MV-4-11 (cell line): ENCODE measurements at regions not wholly inside any gene's neighbourhood (a gene's known extent, or its start where the extent isn't known, plus 50 kb on each side); places are given as distances from the start of the nearest gene placed in this dataset.

ENCODE experiments used
- DNase-seq: peaks from one replicate; lab custom pipeline; 2025; lab: John Stamatoyannopoulos, UW

DNA sequence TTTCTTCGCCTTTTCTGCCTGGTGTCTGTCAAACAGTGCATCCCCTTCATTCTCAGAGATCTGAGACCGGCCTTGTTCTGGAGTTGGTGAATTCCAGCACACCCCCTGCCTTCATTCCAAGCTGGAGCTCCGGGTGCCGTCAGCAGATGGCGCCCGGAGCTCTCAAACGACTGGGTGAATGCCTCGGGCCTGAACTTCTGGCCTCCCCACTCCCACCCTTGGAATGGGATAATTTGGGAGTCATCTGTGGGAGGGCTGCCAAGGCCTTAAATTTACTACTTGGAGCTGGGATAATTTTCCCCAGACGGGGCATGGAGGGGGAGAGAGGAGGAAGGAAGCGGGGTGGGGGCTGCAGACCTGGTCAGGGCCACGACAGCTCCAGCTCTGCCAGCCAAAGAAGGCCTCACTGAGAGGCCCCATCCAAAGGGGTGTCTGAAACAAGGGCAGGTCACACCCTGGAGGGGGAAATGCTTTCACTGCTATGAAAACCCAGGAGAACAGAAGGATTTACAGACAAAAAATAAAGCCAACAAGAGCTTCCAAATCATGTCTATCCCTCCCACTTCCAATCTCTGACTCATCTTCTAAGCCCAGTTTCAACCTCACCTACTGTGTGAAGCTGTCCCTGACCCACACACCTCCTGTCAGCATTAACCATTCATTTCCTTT lies 187.9 kb downstream of the OPA1 start:
- DNase-seq = peak; percentile 3

DNA sequence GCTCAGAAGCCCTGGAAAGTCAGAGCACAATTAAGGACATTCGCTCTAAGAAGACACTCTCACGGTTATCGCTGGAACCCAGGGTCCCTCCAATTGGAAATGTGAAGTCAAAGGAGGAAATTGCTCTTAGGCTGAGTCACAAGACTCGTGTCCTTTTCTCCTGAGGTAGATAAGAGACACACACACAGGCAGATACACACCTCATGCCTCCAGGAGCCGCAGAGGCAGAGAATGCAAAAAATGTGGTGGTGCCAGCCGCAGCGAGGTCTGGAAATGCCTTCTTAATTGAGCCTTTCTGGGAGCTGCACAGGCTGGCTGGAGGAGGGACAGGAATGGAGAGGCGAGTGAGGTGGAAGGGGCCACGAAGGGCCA lies 189.3 kb downstream of the OPA1 start:
- DNase-seq = no peak

DNA sequence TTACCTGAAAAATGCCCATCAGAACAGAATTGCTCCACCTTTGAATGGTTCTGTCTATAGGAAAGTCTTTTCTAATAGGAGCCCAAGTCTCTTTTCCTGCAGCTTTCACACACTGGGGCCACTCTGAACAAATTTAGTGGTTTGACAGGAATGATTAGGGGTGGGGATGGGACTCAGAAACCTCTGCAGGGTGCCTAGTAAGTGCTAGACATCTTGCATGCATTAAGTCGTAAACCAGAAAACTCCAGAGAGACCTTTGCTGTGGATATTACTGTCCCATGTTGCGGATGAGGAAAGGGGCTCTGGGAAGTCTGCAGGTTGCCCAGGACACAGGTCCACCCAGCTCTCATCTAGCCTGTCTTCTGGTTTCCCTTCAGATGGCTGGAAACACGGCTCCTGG lies 189.7 kb downstream of the OPA1 start:
- DNase-seq = no peak

DNA sequence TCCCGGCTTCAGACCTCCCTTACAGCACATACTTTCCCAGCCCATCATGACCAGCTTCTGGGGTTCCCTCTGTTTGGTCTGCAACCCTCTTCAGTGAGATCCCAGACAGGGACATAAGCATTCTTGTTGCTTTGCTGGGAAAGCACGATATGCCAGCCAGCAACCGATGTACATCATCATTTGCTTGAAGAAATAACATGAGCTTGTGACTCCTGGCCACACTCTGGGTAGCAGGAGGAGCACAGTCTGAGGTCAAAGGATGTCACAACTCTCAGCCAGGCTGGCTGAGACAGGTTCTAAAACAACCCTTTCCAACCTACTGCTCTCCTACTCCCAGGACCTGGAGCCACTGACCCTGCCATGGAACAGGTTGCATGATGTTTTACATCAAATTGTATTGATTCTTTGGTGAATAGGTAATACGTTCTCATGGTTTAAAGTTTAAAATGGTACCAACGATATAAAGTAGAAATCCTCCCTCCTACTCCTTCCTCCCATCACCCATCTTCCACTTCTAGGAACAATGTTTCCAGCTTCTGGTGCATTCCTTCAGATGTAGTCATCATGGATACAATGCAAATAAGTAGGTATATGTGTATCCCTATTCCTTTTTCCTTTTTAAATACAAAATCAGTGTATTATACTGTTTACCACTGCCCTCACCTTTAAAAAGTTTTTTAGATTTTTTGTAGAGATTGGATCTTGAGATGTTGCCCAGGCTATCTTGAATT lies 190.3 kb downstream of the OPA1 start:
- DNase-seq = no peak

DNA sequence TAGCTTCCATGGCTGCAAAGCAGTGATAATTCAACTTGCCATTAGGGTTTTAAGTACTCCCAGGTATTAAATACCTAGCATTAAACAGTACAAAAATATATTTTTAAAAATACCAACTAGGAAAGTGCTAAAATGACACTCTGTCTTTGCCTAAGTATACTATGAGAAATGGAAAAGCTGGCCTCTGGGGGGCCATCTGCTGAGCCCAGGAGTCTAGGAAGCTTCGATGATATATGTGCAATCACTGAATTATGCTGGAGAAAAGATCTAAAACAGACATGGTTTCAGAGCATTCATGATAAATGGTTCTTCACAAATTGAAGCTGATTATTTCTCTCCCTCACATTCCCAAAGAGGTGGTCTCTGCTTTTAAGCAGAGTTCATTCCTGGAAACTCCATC lies 191.8 kb downstream of the OPA1 start:
- DNase-seq = no peak

DNA sequence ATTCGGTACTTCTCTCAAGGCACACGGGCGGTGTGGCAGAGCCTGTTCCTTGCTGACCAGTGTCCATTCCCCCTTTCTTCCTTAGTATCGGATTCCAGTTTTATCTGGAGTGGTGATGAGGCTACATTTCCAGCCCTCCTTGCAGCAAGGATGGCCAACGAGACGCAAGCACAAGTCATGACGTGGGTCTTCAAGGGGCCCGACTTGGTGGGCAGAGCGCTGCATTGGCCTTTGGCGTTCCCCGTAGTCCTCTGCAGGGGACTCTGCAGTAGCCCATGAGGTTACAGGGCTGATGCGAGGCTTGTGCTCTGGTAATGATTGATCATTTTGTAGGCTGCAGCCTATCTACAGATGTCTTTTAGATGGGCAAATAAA lies 194.5 kb downstream of the OPA1 start:
- no peak for DNase-seq

DNA sequence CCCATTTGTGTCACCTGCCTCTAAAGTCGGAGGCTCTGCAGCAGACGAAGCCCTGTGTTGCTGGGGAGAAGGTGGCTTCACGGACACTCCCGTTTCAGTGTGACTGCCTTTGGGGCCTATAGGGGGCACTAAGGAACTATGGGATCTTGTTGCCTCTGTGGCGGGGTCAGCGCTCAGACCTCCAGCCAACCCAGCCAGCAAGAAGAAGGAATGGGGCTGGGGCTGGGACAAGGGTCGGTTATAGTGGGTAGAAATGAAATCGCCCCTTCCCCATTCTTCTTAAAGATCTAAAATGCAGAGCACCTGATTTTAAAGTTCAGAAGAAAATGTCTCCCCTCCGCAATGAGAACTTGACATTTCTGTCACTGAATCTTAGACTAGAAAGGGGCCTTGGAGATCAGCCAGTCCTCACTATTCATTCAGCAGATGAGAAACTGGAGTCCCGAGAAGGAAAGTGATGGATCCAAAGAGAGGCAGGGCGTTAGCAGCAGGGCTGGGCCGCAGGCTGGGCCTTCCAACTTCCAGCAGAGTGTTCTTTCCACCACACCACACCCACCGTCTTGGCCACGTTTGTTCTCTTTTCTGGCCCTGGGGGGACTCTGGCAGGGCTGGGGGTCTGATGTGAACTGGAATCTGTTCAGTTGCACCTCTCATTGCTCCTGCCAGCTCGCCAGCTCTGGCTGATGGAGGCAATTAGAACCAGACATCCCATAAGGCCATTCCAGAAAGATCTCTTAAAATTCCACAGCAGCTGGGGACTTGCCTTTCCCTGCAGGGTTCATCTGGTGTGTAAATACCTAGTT lies 195.4 kb downstream of the OPA1 start:
- DNase-seq = peak; percentile 25

DNA sequence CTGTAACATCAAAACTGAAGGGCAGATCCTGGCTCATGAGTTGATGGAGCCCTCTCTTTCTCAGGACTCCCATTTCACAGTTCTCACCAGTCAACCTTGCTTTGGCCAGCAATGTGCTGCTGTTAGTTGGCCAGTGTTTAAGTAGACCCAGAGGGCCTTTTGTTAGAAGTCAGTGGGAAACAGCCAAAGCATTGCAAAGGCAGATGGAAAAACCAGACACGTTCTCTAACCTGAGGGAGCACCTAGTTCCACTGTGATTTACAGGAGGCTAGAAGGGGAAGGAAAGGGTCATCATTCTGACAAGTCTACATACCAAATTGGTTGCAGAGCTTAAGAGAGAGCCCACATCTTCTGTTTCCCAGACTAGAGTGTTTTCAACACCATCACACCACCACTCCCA lies 196.4 kb downstream of the OPA1 start:
- no peak for DNase-seq

DNA sequence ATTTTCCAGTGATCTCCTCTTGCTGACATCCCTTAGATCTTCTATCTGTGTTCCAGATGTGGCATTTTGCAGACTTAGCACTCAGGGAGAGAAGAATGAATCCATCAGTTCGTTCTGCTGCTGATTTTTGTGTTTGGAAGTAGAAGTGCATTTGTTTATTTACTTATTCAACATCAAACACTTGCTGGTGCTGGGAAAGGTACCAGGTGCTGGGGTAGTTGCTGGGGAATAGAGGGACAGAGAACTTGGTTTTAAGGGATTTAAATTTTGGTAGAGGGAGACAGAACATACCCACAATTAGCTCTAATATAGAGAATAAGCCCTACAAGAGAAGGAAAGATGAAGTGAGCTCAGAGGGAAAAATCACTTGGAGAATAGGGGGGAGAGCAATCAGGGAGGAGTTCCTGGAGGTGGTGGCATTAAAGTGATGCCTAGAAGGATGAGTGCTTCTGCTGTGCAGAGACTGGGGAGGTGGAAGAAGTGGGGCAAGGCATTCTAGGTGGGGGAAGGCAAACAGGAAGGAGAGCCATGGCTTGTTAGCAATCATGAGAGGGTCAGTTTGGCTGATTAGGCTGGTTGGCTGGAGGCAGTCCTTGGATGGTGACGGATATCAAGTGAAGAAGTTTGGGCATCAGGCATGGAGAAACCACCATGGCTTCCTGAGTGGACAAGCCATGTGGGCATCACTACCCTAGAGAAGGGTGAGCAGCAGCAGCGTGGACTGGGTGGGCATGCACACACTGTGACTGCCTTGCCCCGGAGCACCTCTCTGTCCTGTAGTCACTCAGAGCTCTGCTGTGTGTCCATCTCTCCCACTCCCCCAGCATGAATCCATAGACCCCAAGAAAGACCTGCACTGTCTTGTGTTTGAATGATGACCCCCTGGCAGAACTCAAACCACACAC lies 197.3 kb downstream of the OPA1 start:
- no peak for DNase-seq

DNA sequence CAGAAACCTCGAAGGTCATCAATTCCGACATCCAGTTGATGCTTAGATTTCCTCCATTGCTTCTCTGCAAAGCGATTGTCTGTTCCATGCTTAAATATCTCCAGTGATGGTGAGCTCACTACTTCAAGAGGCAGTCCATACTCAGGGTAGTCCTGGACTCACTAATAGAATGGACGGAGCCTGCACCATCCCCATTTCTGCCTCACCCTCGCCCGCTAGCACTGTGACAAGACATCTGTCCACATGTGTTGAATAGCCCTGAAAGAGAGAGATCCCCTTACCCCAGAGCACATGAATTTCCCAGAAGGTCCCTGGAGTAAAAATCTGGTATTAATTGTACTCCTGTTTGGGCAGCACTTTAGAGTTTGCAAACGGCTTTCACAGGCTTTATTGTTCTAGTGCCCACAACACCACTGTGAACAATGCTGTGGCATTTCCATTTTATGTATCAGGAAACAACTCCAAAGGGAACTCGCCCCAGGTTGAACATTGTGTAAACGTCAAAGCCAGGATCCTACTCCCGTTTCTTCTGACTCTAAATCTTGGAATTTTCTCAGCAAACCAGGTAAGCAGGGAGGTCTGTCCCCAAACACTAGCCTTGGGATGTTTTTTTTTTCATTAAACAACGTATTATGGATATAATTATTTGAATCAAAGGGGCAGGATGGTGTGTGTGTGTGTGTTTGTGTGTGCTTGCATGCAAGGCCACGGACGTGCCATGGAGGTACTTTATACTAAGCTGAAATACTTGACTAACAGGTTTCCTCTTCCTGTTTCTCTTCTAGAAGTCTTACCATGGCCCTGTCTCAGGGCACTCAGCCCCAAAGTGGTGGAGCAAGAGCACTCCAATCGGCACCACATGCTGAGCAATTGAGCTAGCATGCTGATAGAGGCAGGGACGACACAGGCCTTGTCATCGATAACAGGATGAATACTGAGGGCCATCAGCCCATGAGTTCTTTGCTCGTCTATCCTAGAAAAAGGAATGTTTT lies 198.3 kb downstream of the OPA1 start:
- DNase-seq = peak; percentile 24

DNA sequence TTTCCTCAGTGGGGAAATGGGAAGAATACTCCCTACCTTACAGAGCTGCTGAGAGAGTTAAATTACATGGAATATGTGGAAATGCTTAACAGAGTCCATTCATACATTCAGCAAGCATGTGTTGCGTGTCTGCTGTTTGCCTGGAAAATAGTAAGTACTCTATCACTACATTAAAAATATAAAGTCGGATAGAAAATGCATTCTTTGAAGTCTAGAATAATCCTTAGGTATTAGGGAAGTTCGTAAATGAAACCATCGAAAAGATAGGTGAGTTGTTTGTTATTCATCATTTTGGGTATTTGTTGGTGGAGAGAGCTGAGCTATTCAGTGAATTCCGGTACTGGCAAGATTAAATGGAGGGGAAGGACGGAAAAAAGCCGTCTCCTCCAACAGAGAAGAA lies 200.1 kb downstream of the OPA1 start:
- DNase-seq = no peak

DNA sequence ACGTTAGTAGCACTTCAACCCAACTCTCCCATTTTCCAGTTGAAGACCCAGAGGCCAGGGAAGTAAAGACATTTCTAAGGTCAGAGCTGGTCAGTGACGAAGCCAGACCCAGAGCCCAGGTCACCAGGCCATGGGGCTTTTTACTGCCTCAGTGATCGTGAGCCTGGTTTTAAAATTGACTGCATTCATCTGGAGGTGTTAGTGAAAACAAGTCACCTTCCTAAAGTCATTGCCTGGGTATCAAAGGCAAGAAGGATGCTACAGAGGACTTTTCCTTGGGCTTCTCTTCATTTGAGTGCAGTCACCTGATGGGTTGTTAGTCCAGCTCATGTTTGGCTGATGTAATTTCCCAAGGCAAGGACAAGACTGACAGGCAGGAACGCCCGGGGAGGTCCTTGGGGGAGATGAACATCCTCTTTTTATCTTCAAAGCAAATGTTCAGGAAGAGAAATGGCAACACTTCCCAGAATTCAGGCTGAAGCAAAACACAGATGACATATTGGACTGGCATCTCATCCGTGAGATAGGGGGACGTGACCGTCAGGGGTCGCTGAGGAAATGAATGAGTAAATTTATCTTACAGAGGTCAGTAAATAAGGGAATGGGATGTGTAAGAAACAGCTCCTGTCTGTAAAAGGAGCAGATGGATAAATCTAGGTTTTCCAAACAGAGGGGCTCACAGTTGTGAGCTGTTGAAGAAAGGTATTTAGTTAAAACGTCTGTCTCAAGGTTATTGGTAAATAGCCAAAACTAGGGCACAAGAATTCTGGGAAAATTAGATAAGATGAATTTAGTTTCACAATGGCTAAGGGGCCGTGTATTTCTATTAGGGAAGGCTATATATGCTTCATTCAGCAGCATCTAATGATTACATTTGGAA lies 201.2 kb downstream of the OPA1 start:
- DNase-seq = peak; percentile 4

DNA sequence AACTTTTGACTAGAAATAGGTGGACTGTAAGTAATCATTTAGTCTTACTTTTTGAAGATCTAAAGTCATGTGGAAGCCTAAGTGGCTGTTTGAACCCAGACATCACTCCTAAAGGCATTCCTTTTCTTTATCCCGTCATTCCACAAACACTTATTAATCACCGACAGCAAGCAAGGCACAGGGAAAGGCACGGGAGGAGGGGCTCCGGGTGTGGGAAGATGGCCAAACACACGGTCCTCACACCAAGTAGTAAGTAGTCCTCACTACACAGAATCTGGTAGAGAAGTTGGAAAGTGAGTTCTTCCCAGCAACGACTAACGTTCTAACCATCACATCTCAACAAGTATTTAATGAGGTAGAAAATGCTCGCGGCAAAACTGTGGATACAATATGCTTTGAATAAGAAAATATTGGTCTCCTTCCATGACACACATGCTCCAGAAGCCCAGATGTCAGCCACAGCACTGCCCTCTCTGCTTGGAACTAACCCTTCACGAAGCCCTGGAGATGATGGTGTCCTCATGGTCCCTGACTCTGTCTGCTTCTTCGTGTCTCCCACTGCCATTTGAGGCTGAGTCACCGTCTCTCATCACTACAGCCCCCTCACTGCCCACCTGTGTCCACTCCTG lies 202.2 kb downstream of the OPA1 start:
- no peak for DNase-seq

DNA sequence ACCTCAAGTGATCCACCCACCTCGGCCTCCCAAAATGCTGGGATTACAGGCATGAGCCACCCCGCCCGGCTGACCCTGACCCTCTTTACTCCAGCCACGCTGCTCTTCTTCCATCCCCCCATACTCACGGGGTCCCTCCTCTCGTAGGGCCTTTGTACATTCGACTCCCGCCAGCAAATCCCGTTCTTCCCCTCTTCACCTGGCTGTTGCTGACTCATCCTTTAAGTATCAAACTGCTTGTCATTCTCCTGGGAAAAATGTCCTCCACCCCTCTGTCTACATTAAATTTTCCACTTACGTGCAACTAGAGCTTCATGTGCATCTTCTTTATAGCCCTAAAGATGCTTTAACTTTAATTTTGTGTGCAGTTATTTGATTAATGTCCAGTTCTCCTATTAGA lies 203.1 kb downstream of the OPA1 start:
- DNase-seq = no peak

DNA sequence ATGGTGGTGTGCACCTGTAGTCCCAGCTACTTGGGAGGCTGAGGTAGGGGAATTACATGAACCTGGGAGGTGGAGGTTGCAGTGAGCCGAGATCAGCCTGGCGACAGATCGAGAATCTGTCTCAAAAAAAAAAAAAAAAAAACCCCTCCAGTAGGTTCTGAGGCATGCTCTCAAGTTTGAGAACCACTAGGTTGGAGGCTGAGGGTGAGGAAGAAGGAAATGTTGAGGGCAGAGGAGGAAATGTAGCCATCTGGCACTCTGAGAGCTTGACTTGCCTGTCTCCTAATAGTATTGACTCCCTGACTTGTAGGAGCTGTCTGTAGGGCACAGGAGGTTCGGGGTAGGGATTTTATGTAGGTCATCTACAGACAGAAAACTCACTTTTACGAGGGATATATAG lies 204.6 kb downstream of the OPA1 start:
- DNase-seq = no peak

DNA sequence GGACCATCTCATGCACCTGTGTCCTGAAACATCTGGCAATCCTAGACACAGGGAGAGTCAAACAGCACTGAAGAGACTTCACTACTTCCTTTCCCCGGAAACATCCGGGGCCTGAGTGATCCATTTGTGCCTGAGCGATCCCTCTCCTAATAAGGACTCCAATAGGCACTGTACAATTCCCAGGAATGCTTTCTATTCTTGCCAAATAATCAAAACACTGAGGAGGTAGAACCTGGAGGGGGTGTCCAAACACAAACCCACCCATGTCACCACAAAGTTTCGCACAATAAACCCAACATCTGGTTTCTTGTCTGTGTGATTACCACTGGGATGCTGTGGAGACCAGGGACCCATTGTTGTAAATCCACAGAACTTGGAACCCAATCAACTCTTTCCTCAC lies 205.0 kb downstream of the OPA1 start:
- DNase-seq = no peak

DNA sequence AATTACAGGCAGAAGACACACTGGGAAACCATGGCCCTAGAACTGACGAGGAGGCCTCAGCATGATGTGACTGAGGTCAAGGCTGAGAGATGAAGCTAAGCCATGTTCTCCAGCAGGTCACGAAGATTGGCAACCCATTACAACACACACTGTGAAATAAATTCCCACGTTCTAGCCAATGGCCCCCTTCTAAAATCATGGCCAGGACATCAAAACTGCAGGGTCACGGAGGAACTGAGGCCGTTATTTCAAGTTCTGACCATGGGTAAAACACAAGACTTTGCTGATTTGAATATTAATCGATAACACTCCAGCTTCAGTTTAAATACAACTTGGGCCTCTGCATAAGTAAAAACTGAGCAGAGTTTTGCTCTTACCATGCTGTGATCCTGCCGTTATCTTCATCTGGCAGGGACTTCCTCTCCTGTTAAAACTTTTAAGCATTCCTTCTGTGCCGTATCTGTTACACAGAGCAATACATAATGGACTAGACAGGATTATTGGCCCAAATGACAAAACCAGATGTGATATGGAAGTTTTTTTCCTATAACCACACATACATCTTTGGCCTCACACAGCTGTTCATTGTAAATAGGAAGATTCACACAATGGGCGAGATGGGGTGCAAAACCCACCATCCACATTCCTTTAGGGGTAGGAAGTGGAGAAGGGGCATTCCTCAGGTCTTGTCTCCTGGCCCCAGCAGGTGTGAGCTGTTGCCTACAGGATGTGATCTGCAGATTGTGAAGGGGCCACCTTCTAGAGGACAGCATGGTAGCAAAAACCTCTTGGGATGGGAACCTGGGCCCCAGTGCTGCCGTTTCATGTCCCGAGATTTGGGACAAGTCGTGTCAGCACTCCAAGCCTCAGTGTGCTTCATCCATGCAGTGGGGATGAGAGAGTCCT lies 207.4 kb downstream of the OPA1 start:
- no peak for DNase-seq

DNA sequence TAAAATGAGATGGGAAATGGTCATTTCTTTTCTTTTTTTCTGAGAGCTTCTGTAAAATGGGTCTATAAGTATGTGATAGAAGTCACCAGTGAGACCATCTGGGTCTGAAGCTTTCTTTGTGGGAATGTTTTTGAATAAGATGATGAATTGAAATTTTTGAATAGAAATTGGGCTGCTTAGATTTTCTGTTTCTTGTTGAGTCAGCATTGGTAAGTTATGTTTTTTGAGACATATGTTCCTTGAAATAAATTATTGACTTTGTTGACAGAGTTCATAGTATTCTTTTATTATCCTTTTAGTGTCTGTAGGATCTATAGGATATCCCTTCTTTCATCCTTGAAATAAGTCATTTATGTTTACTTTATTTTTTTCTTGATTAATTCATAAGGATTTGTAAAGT lies 208.1 kb downstream of the OPA1 start:
- no peak for DNase-seq
